Hepatocyte (in vitro differentiated cells): ENCODE measurements at regions not wholly inside any gene's neighbourhood (a gene's known extent, or its start where the extent isn't known, plus 50 kb on each side); places are given as distances from the start of the nearest gene placed in this dataset.

Source experiments
- DNase-seq: peaks from one replicate; pipeline ENCODE4 v3.0.0-alpha.2; 2016; ENCODE audit warnings: low spot score
- H2AFZ ChIP-seq: fragments of 200-600 bp; sonication (generic); 2 replicates; pipeline ENCODE4 v1.6.0; 2016; ENCODE audit warnings: antibody characterized with exemption, mild to moderate bottlenecking
- H3K27ac ChIP-seq: fragments of 200-600 bp; sonication (generic); 2 replicates; pipeline ENCODE4 v1.5.1; 2016; ENCODE audit warnings: mild to moderate bottlenecking
- H3K27me3 ChIP-seq: fragments of 200-600 bp; sonication (generic); 2 replicates; pipeline ENCODE4 v1.6.1; 2016
- H3K36me3 ChIP-seq: fragments of 200-600 bp; sonication (generic); replicated peaks from 2 replicates; pipeline ENCODE4 v1.5.1; 2016; ENCODE audit warnings: low read depth; ENCODE audit not compliant: insufficient read depth
- H3K4me1 ChIP-seq: fragments of 200-600 bp; sonication (generic); 2 replicates; pipeline ENCODE4 v1.5.1; 2016; ENCODE audit warnings: mild to moderate bottlenecking, moderate library complexity; ENCODE audit not compliant: insufficient read depth
- H3K4me2 ChIP-seq: fragments of 200-600 bp; sonication (generic); 2 replicates; pipeline ENCODE4 v1.6.0; 2016
- H3K4me3 ChIP-seq: fragments of 200-600 bp; sonication (generic); 2 replicates; pipeline ENCODE4 v1.5.1; 2016; ENCODE audit warnings: mild to moderate bottlenecking
- H3K79me2 ChIP-seq: fragments of 200-600 bp; sonication (generic); 2 replicates; pipeline ENCODE4 v1.6.0; 2017; ENCODE audit warnings: mild to moderate bottlenecking
- H3K9me2 ChIP-seq: fragments of 200-600 bp; sonication (generic); replicated peaks from 2 replicates; pipeline ENCODE4 v1.6.0; 2017; ENCODE audit warnings: mild to moderate bottlenecking; ENCODE audit not compliant: insufficient read depth
- H3K9me3 ChIP-seq: fragments of 200-600 bp; sonication (generic); 2 replicates; pipeline ENCODE4 v1.5.1; 2016; ENCODE audit warnings: low read depth, mild to moderate bottlenecking
- H4K20me1 ChIP-seq: fragments of 200-600 bp; sonication (generic); 2 replicates; pipeline ENCODE4 v1.6.0; 2016; ENCODE audit warnings: mild to moderate bottlenecking; ENCODE audit not compliant: insufficient read depth, poor library complexity, severe bottlenecking
- CTCF ChIP-seq: fragments of 200-600 bp; sonication (generic); IDR thresholded peaks from 2 replicates; pipeline ENCODE4 v1.5.1; 2016; ENCODE audit warnings: antibody characterized with exemption, mild to moderate bottlenecking; ENCODE audit not compliant: poor library complexity
- EZH2 ChIP-seq: fragments of 200-600 bp; sonication (generic); IDR thresholded peaks from 2 replicates; pipeline ENCODE4 v1.6.1; 2016; ENCODE audit warnings: antibody characterized with exemption, mild to moderate bottlenecking, borderline replicate concordance
- EZH2phosphoT487 ChIP-seq: fragments of 200-600 bp; sonication (generic); IDR thresholded peaks from one replicate; pipeline ENCODE4 v1.6.1; 2018; ENCODE audit warnings: antibody characterized with exemption, mild to moderate bottlenecking, low read depth, moderate library complexity; ENCODE audit not compliant: unreplicated experiment, severe bottlenecking
- whole genome bisulfite sequencing: methylation state at CpG from one replicate; pipeline ENCODE4 v1.1.6; 2016; ENCODE audit warnings: low lambda C conversion rate; ENCODE audit errors: missing lambda C conversion rate; 5-methylcytosine and 5-hydroxymethylcytosine counted together

GRCh38 chr20:57993716-57994431, 234.6 kb downstream of the ANKRD60 start:
- Histone ChIP-seq H4K20me1 (no peaks in the 10 kb centered on the region), H3K9me3 (no peaks in the 10 kb centered on the region), H3K4me1 (peaks cover 4% of the 10 kb centered on the region), H3K27ac (no peak overlapping the region), H3K4me2 (no peak overlapping the region), H3K36me3 (no peaks in the 10 kb centered on the region), H2AFZ (no peak overlapping the region), H3K4me3 (no peak overlapping the region), H3K27me3 (no peaks in the 10 kb centered on the region), H3K79me2 (no peaks in the 10 kb centered on the region), H3K9me2 (no peaks in the 10 kb centered on the region)
- no peak for TF ChIP-seq EZH2
- no peak for TF ChIP-seq CTCF
- no peak for TF ChIP-seq EZH2phosphoT487
- WGBS, result 60% methylated on average over 19 of the region's 19 CpGs
- no peak for DNase-seq

- no peaks in the 10 kb centered on the region for H3K9me2 ChIP-seq
- H3K4me2 ChIP-seq, result no peak overlapping the region
- H2AFZ ChIP-seq, result no peak overlapping the region
- no peak overlapping the region for H3K27ac ChIP-seq
- no peaks in the 10 kb centered on the region for H3K9me3 ChIP-seq
- H3K4me3 ChIP-seq, result no peak overlapping the region
- H4K20me1 ChIP-seq, result no peaks in the 10 kb centered on the region
- H3K79me2 ChIP-seq, result no peaks in the 10 kb centered on the region
- no peak for DNase-seq
- 81% methylated on average over 14 of the region's 14 CpGs for WGBS
- no peaks in the 10 kb centered on the region for H3K36me3 ChIP-seq
- TF ChIP-seq EZH2phosphoT487 (no peak), EZH2 (no peak), CTCF (no peak)
- peaks cover 4% of the 10 kb centered on the region for H3K4me1 ChIP-seq
- H3K27me3 ChIP-seq, result no peaks in the 10 kb centered on the region
Observed at GRCh38 chr20:57991211-57991881, 237.1 kb downstream of the ANKRD60 start.

GRCh38 chr20:57990396-57990987, 238.0 kb downstream of the ANKRD60 start:
- Histone ChIP-seq H3K36me3 (no peaks in the 10 kb centered on the region), H3K9me3 (no peaks in the 10 kb centered on the region), H4K20me1 (no peaks in the 10 kb centered on the region), H3K27ac (no peak overlapping the region), H3K27me3 (no peaks in the 10 kb centered on the region), H3K4me3 (no peak overlapping the region), H2AFZ (no peak overlapping the region), H3K4me1 (peaks cover 4% of the 10 kb centered on the region), H3K9me2 (no peaks in the 10 kb centered on the region), H3K79me2 (no peaks in the 10 kb centered on the region), H3K4me2 (no peak overlapping the region)
- TF ChIP-seq EZH2phosphoT487, result no peak
- no peak for TF ChIP-seq CTCF
- TF ChIP-seq EZH2, result no peak
- no peak for DNase-seq
- WGBS, result 62% methylated on average over 8 of the region's 8 CpGs
